HG03575 (cell line): ENCODE measurements at regions not wholly inside any gene's neighbourhood (a gene's known extent, or its start where the extent isn't known, plus 50 kb on each side); places are given as distances from the start of the nearest gene placed in this dataset.

Source experiments
- ATAC-seq: cut with Tn5 transposase; IDR thresholded peaks from one replicate; pipeline ENCODE4 v1.9.1; 2021; ENCODE audit not compliant: unreplicated experiment, insufficient number of reproducible peaks, low FRiP score; ENCODE audit errors: extremely low read depth

DNA sequence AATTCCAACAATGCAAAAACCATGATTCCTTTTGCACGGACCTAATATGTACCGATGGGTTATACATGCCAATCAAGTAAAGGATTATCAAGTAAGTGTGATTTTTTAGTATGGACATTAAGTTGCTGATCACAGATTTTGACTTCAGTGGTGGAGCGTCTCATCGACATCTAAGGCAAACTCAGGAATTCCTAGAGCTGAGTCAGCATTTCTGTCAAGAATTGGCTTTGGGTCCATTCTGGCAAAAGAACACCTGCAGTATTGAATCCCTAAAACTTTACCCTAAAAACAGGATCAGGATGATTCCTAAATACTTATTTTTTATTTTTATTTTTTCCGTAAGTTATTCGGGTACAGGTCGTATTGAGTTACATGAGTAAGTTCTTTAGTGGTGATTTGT, 83.6 kb downstream of the HPGD start:
- no peak for ATAC-seq

DNA sequence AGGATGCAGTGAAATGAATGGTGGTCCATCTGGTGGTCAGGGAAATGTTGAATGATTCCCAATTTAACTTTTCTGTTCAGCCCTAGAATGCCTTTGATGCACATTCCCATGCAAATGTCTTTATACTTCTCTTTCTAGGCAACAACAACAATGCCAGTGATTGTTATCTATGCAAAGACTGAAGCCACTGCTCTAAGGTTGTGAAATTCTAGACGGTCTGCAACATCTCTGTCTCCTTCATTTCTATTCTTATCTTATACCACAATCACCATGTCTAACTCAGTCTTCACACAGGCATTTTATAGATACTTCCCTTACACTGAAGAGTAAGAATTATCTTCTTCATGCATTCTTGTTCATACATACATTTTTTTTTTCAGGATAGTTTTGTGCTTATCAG, 84.5 kb downstream of the HPGD start:
- no peak for ATAC-seq

DNA sequence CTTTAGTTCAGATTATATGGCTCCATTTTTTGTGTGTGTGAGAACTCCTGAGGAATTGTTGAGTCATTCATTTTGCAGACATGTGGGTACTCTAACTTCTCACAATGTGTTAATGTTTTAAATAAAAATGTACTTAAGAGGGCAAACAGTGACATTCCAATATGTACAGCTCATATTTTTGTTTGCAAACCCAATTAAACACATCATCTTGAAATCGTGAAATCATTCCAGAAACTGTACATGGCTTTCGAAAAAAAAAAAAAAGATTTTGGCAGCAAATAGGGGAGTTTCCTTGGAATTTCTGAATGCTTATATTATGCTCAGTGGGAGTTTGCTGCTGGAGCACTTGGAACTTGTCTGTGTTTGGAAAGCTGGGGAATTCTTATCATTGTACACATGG, 85.0 kb downstream of the HPGD start:
- ATAC-seq: no peak

DNA sequence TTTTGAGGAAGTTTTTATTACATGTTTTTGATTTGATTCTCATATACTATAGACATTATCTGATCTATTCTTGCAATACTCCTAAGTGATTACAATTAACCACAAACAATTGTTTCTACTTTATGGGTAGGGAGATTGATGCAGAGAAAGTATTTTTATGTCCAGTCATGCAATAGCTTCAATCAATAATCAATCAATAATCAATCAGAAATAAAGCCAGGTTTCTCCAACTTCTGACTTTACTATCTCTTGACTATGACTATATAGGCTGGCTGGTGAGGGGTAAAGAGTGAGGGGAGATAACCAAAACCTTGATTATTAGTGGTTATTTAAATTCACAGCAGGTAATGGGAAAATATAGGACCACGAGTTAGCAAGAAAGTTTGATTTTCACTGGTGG, 85.9 kb downstream of the HPGD start:
- no peak for ATAC-seq

DNA sequence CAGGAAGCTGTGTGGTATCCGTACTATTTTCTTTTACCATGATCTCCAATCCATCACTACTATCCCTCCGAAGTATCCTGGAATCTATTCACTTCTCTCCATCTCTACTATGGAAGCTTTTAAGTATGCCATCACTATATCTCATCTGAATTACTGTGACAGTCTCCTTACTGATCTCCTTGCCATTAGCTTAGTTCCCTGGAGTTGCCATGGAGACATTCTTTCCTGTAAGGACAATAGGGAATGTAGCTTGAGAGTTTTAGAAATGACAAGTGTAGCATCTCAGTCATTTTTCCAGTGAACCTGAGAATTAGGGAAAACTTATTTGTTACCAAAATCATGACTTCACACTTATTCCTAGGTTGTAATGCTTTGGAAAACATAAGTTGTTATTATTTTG, 86.3 kb downstream of the HPGD start:
- ATAC-seq: no peak

DNA sequence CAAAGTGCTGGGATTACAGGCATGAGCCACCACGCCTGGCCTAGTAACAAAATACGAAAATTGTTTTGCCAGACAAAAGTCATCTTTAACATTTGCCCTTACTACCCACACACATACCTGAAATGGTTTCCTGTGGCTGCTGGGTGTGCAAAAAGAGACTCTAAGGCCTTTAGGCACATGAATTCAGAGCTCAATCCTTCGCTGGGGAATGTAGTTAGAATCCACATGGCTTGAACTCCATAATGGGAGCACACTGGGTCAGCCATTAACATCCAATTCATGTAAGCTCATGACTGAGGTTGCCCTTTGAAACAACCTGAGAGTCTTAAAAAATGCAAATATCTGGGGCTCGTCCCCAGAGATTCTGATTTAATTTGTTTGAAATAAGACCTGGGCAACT, 87.8 kb downstream of the HPGD start:
- ATAC-seq: no peak

DNA sequence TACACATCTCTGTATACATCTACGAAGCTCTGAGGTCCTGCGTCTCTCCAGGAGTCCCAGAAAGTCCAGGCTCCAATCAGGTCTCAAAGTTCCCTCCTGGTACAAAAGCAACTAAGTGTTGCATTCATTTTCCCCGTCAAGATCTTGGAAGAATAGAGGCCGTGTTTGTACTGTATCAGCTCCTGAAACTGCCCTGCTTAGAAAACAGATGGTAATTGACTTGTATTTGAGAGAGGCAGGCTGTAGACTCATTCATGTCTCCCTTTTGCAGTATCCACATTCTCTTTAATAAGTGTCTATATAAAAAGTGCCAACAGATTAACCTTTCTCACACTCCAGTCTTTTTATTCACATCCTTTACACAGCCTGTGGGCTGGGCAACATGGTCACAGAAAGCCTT, 91.7 kb downstream of the HPGD start:
- no peak for ATAC-seq

DNA sequence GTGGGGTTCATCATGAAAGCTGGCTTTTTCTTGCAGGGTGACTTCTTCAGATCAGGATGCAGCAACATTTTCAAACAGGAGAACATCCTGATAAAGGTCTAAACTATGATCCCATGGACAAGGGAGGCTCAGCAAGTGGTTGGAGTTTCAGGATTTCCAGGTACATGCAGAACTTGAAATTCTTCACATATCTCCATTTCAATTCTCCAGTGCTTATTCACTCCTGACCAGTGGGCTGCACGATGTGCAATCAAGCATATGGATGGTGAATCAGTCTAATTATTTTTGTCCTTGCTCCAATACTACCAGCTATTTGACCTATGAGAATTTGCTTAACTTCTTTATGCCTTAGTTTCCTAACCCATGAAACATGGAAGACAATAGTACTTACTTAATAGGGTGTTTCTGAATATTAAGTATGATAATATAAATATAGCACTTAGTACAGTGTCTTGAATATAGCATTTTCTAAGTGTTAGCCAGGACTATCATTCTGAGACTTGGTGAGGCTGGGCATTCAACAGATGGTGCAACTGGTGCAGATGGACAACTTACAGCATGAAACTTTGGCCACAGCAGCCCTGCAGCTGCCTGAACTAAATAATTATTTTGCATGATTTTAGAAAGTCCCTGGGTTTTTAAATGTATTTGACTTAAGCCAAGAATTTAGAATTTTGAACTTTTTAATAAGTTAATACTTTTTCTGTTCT, 92.4 kb downstream of the HPGD start:
- no peak for ATAC-seq

DNA sequence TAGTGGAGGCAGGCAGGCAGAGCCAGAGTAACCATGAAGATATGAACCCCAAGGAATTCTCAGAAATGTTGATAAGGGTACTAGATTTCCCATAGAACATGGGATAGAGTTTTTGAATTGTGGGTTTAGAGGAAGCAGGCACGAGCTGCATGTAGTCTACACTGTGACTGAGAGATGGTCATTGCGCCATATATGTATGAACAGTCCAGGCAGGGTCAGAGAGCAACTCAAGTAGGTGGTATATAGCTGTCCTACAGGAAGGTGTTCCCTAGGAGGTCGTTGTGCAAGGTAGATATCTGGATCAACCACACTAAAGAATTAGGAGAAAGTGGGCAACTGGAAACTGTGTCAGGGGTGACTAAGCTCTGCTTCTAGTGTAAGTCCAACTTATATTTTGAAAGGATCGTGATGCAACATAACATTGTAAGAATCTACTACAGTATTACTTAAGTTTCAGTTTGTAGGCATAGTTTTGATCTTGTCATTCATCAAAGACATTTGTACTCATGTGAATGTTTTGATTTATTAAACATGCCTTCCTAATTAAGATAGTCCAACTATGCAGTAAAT, 94.6 kb downstream of the HPGD start:
- ATAC-seq: no peak

DNA sequence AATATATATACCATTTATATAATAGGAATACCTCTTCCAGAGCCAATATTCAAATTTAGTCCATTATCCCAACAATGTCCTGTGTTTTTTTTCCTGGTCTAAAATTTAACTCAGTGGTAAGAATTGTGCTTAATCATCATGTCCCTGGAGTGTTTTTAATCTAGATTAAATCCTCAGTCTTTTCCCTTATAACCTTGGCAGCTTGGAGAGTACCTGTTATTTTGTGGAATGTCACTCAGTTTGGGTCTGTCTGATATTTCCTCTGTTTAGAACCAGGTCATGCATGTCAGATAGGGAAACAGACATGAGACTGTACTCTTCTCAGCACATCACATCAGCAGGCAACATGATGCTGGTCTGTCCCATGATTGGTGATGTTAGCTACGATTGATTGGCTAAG, 96.6 kb downstream of the HPGD start:
- no peak for ATAC-seq

DNA sequence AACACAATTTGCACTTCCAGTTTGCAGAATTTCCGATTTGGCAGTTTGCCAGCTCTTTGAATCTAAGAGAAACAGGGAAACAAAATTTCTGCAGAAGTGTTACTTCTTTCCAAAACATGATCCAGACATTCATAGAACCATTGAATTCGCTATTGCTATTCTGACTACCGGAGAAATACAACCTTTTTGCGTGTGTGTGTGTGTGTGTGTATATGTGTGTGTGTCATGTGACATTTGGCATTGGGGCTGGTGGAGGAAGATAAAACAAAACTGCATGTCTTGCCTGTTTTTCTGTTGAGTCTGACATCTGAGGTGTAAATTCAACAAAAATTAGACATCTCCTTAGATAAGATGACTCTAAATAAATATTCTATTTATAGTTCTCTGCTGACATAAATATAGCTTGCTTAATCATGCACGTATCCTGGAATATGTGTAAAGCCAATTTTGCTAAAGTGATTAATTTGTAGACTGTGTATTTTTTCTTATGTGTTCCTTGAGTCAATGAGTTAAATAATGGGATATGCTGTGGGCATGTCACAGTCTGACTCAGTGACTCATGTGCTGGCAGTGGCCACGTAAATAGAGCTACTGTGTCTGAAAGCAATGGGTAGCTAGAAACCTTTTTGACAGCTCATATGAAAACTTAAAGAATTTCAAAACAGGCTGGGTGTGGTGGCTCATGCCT, 98.9 kb downstream of the HPGD start:
- peak; percentile 74 for ATAC-seq

DNA sequence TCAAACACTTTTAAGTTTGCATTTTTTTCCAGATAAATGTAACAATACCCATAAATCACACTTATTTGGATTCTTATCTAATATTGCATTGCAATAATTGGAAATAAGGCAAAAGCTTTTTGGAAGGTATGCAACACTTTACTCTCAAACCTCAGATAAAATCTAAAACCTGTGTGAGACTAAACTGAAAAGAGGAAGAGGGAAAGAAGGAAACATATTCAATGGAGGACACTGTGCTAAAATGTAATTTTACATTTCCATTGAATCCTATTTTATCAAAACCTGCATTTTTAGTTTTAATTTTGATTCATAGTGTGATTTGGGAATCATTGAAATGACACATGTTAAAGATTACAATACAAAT, 99.4 kb downstream of the HPGD start:
- no peak for ATAC-seq

DNA sequence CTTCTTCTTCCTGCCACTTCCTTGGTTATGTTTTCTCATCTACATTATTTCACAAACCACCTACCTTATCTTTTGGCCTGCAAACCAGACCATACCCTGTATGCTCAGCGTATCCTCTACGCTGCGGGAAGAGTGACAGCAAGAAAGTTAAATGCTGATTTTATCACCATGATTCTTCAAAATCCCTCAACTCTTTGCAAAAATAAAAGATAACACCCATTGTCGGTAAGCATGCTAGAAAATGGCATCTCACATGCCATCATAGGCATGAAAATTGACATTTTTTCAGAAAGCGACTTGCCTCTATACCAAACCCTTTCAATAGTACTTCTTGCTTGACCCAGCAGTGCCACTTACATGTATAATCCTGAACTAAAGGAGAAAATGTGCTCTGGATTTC, 102.0 kb downstream of the HPGD start:
- ATAC-seq: no peak

DNA sequence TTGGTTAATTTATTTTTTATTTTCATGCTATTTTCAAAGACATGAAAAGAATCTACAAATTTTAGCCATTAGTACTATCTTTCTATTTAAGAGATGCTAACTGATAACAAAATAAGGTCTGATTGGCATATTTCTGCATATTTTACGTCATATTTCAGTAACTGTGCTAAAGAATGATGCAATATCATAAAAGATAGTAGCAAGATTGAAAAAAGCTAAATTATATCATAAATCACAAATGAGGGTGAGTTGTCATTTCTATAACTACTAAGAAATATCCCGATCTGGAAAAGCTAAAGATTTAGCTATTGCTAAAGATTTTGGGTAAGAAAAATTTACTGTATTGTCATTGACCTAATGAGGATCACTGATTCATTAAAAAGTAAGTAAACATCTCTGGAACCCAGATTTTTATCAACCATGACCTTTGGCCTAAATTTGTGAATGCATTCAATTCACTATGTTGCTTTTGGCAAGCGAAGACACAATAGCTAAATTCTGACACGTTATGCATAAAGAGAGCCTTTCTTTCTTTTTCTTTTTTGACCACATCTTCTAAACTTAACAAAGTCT, 103.6 kb downstream of the HPGD start:
- no peak for ATAC-seq

DNA sequence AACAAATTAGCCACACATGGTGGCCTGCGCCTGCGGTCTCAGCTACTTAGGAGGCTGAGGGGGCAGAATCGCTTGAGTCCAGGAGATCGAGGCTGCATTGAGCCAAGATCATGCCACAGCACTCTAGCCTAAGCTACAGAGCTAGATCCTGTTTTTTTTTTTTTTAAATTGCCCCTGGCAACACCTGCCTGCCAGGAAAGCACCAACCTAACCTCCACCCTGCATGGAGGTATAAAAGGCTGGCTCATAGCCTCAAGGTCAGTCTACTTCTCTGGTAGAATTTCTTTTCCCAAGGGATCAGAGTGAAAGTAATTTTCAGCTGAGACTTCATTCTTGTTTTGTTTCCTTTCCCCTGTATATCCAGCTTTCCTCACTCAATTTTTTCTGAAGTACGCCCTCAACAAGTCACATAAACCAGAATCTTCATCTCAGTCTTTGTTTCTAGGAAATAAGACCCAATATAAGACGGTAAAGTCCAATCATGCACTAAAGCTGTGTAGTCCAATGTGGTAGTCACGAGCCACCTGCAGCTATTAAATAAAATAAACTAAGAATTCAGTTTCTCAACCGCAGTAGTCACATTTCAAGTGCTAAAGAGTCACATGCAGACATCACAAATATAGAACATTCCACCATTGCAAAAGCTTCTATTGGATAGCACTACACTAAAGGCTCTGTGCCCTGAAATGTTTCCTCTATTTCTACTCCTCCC, 113.3 kb downstream of the HPGD start:
- ATAC-seq: no peak

DNA sequence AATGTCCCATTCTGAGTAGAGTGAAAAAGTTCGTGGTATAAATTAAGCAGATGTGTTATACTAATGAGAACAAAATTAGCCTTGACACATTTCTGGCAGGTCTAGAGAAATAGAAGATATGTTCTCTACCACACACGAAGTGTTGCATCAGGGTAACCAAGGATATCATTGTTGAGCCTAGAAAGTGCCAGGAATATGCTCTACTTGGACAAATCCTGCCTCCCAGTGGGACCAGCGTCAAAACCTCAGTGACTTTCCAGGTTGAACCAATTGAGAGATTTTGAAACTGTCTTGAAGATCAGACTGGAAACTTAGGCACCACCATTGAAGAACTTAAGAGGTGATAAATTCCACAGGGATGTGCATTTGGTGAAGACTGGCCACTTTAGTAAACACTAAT, 115.9 kb downstream of the HPGD start:
- ATAC-seq: no peak

DNA sequence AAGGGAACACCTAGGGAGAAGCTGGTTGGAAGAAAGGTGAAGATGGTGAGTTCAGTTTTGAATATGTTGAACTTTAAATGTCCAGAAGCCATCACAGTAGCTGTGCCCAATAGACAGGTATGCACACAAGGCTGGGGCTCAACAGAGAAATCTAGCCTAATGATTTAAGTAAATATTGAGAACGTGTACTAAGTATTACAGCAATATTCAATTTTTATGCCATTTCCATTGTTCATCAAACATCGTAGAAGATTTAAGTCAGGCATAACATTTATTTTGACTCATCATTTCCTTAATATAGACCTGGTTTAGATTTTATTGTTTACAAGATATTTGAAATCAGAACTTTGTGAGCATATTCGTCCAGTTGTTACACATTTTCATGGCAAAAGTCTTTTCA, 116.4 kb downstream of the HPGD start:
- no peak for ATAC-seq

DNA sequence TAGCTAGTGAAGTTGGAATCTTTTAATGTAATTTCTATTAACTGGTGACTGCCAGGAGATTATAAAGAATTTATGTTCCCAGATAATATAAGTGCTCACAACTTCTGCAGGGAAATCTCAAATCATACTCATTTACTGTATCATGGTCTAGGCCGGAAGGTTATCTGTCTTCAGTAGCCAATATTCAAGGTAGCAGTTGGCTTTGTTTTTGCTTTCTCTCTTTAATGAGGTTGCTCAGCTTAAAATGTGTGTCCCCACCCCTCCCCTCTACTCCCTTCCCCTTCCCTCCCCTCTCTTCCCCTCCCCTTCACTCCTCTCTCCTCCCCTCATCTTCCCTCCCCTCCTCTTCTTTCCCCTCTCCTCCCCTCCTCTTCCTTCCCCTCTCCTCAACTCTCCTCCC, 117.6 kb downstream of the HPGD start:
- ATAC-seq: no peak

DNA sequence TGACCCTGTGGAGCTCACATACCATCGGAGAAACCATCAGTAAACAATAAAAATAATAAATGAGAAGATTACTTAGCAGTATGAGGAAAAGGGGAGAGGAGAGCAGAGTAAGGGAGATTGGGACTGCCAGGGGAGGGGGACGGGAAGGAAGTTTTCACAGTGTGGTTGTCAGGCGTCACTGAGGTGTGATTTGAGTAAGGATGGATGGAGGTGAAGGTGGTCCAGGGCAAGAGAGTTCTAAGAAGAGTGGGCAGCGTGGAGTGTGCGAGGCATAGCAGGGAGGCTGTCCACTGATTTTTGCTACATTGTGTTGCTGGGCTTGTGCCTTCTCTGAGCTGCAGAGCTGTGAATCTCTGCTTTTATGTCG, 119.1 kb downstream of the HPGD start:
- ATAC-seq: no peak
